Sciatic nerve (tissue), 2 donors: ENCODE measurements at regions not wholly inside any gene's neighbourhood (a gene's known extent, or its start where the extent isn't known, plus 50 kb on each side); places are given as distances from the start of the nearest gene placed in this dataset.

Experiments
- ATAC-seq: fragments of 200-7000 bp; cut with Tn5 transposase; one replicate; pipeline ENCODE4 v1.9.1; 2020; ENCODE audit warnings: mild to moderate bottlenecking, moderate library complexity
- DNase-seq: peaks from one replicate; pipeline ENCODE4 v3.0.0-alpha.2; 2020; ENCODE audit warnings: low spot score
- intact Hi-C: fragments of 100-400 bp; cut with DNase I; formaldehyde crosslinking; loops from one replicate; pipeline ENCODE4 v1.14.2; 2022
- donor health status: DM: no; HTN: no; CAD: no.
- donor health status: DM: no; HTN: no; CAD: no.

DNA sequence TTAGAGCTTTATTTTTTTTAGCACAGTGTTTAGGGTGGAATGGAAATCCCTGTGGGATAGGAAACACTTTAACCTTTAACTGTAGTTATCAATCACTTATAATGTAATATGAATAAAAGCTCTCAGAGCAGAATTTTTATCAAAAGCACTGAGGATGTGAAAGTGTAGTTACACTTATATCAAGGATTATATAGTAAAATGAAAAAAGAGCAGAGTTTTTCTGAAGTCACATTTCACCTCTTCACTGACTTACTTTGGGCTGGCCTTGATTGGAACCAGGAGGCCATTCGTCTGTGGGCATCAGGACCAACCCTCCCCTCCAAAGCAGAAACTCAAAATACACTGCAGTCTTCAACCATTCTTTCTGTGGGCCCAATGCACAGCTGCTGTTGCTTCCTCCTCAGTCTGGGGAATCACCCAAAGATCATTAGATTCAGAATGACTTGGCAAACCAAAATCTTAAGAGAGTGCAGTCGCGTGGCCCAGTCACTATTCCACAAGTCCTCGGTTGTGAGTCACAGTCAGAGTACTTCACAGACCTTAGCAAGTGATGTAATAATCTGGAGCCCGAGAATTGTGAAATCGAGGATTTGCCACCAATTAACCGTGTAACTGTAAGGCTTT, 132.6 kb upstream of the COL8A1 start:
- DNase-seq: no peak
- ATAC-seq: peak; percentile 82
- intact Hi-C loops: no loop called here

DNA sequence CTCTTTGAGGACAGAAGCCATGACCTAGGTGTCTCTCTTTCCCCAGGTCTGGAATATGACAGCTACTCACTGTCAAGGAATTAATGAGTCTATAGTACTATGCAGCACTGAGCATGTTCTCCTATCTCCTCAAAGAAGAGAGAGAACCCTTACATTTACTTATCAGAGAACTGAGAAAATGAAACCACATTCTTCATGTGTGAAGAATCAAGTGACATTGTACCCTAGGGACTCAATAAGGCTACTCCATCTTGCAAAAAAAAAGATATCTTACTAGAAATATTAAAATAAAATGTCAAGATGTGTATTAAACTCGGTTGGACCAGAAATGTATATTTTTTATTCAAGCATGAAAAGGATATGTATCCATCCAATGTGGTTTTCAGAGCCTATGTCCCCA, 133.2 kb upstream of the COL8A1 start:
- no peak for DNase-seq

DNA sequence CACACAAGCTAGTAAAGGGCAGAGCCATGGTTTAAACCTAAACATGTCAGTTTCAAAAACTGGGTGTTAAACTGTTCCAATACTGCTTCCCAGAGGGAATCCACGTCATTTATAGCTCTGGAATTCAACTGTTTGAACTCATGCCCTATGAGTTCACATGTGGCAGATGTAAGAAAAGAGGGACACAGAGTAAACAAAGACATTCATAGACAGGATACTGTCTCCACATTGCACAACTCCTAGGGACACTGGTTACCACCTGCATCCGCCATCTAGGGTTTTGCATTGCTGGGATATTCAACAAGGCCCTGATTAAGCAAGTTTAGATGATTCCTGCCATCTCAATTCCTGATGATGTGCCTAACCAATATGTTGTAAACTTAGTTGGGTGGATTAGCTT, 134.1 kb upstream of the COL8A1 start:
- intact Hi-C loops: no loop called here
- ATAC-seq (peak; percentile 63), DNase-seq (no peak)

More for the DNA sequence above, 133.2 kb upstream of the COL8A1 start:
- intact Hi-C loops: no loop called here
- ATAC-seq: no peak

DNA sequence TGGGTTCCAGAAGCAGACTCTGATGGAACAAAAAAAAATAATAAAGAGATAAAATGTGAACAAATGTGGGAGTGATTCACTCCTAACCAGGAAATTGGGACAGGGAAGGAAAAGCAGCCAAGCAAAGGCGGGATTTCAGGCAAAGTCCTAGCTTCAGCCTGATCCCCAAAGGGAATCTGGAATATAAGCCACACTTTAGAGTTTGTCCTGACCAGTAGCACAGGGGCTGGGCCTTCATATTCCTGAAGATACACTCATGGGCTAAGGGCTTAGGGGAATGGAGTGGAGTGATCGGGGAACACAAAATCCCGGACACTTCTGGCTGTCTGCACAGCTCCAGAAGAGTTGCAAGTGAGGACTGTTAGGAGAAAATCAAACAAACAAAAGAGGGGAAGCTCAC, 135.0 kb upstream of the COL8A1 start:
- intact Hi-C loops: no loop called here
- DNase-seq: no peak
- ATAC-seq: peak; percentile 32

DNA sequence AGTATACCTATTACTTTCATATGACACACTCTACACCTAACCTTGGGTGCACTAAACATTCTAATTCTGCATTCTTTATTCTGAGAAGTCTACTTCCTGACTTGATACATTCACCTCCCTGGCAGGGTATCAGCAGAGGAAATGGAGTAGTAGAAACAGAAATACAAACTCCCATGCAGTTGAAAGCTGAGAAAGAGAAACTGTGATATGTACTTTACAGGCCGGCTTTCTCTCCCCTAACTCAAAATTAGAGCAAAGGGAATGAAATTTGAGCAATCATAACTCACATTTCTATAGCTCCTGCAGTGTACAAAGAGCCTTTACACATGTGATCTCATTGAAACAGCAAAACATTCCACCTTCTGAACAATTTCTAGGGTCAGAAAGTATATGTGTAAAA, 135.5 kb upstream of the COL8A1 start:
- intact Hi-C loops: no loop called here
- no peak for ATAC-seq
- no peak for DNase-seq

DNA sequence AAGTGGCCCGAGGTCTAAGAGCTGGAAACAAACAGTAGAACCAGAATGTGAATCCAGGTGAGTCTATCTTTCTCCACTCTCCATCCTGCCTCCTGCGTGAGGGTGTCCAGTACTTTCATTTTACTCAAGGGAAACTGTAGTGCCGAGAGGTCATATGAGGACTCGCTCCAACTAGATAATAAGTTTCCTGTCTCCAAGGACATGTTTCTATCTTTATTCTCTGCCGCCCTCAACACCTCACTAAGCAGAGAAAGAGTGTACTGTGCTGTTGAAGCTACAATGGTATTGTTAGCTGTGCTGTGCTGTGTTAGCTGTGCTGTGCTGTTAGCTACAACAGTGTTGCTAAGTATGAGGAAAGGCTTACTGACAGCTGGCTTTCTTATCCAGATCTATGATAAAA, 137.9 kb upstream of the COL8A1 start:
- ATAC-seq (no peak), DNase-seq (no peak)
- intact Hi-C loops: no loop called here

DNA sequence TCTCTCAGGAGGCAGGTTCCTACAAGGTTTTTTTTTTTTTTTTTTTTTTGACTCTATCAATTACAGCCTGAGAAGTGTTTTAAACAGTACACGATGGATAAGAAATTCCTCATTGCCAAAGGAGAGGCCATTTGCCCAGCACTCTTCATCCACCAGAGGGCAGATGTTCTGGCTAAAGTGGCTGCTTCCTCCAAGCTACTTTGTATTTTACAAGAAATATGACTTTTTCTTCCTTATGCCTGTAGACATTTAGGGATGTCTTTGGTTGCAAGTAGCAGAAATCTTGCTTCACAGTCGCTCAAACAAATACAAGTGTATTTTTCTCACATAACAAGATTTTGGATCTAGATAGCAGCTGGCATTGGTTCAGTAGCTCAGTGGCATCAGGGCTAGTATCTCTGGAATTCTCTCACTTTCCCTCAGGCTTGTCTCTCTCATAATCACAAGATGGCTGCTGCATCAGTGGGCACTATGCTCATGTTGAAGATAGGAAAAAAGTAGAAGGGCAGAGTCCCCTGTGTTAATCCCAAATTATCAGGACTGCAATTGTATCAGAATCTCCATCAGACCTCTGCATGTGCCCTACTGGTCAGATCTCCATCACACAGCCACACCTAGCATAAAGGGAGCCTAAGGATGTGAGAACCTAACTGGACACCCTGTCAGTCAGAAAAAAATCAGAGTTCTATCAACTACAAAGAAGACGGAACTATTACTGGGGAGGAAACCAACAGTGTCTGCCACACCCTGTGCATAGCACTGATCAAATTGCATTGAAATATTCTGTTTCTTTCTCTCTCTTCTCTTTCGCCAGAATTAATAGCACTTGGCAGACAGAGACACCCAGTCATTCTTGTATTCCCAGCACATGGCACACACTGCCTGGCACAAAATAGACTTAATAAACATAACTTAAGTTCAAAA, 138.9 kb upstream of the COL8A1 start:
- intact Hi-C loops: no loop called here
- ATAC-seq (peak; percentile 85), DNase-seq (peak; percentile 68)

DNA sequence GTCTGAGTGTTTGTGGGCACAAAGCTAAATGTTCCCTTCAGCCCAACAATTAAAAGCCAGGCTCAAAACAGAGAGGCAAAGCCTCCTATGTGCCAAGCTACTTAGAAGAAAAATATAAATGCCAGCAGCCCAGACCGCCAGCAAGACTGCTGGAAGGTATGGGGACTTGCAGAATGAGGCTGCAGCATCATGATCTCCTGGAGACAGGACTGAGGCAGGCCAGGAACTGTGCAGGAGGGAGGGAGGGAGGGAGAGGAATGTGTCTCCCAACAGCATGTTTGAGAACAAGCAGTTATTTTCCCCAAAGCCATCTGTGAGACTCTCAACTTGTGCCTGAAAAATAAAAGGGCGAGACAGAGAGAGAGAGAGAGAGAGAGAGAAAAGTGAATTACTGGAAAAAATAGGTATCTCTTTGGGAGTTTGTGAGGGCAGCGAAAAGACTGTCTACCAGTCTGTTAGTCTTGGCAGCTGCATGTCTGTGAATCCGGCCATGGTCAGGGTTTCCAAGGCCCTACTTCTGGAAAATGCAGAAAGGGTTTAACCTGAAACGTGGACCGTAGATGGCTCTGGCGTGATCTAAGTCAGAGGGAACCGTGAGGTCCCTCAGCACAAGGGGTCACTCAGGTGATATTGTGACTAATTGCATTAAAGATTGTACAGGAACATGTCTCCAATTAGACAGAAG, 139.7 kb upstream of the COL8A1 start:
- ATAC-seq (peak; percentile 70), DNase-seq (no peak)
- intact Hi-C loops: no loop called here

DNA sequence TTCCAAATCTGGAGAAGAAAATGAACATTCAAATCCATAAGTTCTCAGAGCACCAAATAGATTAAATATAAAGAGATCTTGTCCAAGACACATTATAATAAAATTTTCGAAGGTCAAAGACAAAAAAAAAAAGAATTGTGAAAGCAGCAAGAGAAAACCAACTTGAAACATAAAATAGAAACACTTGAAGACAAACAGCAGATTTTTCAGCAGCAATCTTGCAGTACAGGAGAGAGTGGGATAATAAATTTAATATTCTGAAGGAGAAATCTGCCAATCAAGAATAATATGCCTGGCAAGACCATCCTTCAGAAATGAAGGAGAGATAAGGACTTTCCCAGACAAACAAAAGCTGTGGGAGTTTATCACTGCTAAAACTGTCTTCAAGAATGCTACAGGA, 150.5 kb upstream of the COL8A1 start:
- intact Hi-C loops: no loop called here
- no peak for ATAC-seq
- DNase-seq: no peak

DNA sequence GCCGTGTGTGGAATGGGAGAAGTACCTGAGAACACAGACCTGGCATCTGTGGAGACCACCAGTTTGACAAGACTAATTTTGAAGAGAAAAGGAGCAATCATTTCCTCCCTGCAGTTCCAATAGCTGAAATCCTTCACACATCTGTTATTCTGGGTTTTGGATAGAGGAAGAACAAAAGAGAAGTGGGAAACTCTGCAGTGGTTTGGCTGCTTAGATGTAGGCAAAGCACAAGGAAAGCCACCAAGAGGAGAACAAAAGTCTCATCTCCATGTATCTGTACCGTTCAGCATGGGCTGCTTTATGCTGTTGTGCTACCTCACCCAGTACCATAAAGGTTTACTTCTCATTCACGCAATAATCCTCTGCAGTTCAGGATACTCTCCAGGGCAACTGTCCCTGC, 153.1 kb upstream of the COL8A1 start:
- ATAC-seq (peak; percentile 32), DNase-seq (no peak)
- intact Hi-C loops: no loop called here

DNA sequence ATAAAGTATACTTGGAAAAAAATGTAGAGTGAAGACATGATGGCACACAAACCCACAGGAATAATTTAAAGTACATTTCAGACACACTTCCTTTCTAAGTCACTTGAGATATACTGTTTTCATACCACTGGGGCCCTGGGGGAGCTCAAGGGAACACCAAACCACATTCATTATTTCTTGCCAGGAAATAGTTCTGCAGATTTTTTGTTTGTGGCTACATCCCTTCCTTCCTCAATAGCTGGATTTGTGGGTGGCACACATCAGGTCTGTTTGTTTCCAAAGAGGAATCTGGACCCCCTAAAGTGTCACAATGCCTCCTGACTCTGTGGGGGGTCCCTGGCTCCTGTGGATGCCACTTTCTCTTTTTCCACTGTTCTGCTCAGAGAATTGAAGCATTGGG, 153.5 kb upstream of the COL8A1 start:
- intact Hi-C loops: no loop called here
- DNase-seq: no peak
- no peak for ATAC-seq

DNA sequence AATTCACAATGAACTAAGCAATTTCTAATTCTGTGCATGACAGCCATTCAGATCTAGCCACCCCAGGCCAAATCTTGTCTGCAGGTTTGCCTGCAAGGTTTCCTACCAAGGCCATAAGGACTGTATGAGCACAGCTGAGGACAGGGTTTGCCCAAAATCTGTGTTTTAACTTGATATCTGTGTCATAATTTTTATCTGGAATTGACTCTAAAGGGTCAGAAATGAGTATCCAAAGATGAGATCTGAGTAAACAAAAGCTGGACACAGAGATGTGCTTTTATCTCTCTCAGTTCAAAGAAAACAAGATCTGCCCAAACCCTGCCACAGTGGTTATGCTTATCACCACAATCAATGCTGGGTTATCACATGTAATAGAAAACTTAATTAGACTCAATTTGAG, 154.6 kb upstream of the COL8A1 start:
- ATAC-seq: no peak
- intact Hi-C loops: no loop called here
- DNase-seq: no peak

DNA sequence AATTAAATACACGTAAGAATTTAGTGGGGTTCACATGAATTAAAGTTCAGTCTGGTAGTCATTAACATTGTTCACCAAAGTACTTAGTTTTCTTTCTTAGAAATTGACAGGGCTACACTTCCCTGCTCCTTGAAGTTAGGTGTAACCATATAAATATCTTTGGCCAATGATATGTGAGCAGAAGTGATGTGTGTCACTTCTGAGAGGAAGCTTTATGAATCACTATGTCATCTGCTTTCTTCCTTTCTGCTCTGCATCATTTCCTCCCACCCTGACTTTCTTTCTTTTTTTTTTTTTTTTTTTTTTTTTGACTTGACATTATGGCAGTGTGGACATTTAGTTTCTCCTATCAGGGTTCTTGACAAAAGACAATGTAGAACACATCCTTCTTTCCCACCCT, 156.2 kb upstream of the COL8A1 start:
- no peak for ATAC-seq
- no peak for DNase-seq
- intact Hi-C loops: no loop called here

DNA sequence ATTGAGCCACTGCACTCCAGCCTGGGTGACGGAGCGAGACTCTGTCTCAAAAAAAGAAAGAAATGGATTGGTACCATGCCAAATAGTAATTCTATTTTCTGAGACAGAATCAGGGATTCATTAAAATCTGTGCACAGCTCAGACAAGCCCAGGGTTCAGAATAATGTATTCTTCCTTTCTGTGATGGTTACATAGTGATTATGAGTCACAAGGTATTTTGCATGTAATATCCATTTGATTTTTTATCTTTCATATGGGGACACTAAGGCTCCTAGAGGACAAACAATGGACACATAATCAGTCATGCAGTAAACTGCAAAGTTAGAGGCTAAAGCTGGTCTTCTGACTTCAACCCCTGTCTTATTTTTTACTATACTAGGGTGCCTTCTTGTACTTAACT, 156.8 kb upstream of the COL8A1 start:
- DNase-seq: no peak
- intact Hi-C loops: no loop called here
- ATAC-seq: no peak

DNA sequence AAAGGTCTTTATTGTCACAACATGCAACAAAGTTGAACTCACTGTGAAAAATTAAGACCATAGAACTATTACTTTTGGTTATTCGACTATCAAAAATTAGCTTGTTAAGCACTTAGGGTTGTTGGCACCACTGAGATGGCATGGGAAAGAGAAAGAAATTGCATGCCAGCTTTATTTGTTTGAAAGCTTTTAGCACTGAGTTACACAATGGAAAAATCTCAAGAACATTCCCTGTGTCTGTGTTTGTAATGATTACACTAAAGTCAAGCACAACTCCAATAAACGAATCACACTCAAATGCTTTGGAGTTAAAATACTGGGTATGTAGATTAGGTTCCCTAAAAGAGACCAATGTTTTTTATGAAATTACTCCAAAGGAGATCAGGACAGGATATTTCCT, 158.6 kb upstream of the COL8A1 start:
- DNase-seq: no peak
- no peak for ATAC-seq
- intact Hi-C loops: no loop called here

DNA sequence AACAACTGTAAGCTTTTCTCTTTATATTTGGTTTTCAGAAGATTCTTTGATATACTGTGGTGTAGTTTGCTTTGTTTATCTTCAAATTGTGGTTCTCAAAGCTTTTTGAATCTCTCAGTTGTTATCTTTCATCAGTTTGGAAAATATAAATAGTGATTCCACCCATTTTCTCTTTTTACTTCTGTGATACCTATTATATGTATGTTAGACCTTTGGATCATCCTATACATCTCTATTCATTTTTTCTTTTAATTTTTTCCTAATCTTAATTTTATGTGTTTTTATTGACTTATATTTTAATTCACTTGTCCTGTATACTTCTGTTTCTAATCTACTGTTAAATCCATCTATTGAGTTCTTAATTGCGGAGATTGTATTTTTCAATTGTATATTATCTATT, 160.7 kb upstream of the COL8A1 start:
- DNase-seq (no peak), ATAC-seq (no peak)
- intact Hi-C loops: no loop called here

DNA sequence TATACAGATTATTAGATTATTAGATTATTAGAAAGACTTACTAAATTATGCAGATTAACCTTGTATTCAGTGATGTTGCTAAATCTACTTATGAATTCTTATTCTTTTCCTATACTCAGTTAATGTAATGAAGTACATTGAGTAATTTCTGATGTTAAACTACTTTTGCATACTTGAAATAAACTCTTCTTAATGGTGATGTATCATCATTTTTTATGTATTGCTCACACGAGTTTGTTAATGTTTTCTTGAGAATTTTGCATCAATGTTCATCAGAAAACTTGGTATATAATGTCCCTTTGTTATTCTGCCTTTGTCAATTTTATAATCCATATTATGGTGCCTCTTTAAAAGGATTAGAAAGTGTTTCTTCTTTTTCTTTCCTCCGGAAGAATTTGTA, 163.2 kb upstream of the COL8A1 start:
- no peak for DNase-seq
- ATAC-seq: no peak
- intact Hi-C loops: no loop called here

DNA sequence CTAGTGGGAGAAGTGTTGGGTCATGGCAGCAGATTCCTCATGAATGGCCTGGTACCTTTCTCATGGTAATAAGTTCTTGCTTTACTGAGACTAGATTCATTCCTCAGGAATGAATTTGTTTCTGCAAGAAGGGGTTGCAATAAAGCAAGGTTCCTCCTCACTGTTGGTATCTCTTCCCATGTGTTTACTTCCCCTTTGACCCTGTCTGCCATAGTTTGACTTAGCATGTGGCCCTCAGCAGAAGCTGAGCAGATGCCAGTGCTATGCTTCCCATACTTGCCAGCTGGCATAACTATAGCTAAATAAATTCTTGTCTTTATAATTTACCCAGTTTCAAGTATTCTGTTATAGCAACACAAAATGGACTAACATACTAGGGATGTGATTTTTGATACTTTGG, 163.6 kb upstream of the COL8A1 start:
- no peak for ATAC-seq
- intact Hi-C loops: no loop called here
- DNase-seq: no peak

DNA sequence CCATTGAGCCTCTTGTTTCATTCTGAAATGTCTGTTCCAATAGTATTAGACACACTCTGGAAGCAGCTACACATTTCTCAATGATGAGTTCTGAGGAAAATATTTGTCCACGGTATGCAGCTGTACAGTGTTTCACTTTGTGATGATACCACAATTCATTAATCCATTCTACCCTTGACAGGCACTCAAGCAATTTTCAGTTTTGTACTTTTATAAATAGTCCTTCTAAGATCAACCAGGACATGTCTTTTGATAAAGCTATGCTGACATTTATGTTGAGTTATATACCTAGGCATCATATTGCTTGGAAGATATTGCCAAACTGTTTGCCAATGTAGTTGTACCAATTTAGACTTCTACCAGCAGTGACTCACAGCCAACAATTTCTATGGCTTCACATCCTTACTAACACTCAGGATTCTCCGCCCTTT, 165.1 kb upstream of the COL8A1 start:
- DNase-seq (no peak), ATAC-seq (peak; percentile 13)
- intact Hi-C loops: no loop called here

DNA sequence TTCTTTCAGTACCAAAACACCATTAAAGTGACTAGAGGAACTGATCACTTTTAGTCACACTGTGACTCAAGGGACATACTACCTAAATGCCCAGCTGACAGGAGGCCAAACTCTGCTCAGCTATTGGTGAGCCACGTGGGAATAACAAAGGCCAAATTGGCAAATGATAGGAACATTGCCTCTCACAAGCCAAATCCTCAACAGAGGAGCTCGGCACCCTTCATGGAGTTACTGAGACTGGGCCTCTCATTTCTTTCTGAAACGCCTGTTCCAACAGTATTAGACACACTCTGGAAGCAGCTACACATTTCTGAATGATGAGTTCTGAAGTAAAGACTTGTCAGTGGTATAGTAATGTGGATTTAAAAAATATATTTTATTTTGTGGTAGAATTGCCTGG, 166.0 kb upstream of the COL8A1 start:
- DNase-seq: no peak
- intact Hi-C loops: no loop called here
- ATAC-seq: peak; percentile 44
